ENCODE measurements at regions not wholly inside any gene's neighbourhood (a gene's known extent, or its start where the extent isn't known, plus 50 kb on each side); places are given as distances from the start of the nearest gene placed in this dataset.

- TF ChIP-seq ATF3 (IDR thresholded peaks at IDR 0.05; ENCODE audit: insufficient read depth, low read depth, low read length) (no peak), RXRA (IDR thresholded peaks at IDR 0.05; ENCODE audit: insufficient read depth, low read depth, low read length) (no peak), SIN3A (conservative IDR thresholded peaks at IDR 0.05 in 1 of 2, IDR thresholded peaks at IDR 0.05 in 1 of 2; ENCODE audit: low read depth in 1 of 2, low read length in 2 of 2) (no peak), TCF12 (IDR thresholded peaks at IDR 0.05; ENCODE audit: low read depth, low read length) (no peak), SP2 (IDR thresholded peaks at IDR 0.05; ENCODE audit: low read length) (no peak), SP1 (IDR thresholded peaks at IDR 0.05; ENCODE audit: low read depth, low read length) (no peak), POLR2A (IDR thresholded peaks at IDR 0.05; ENCODE audit: control extremely low read depth in 1 of 2, low read depth in 2 of 2, low read length in 2 of 2) (no peak), CTCF (IDR thresholded peaks at IDR 0.05; ENCODE audit: control extremely low read depth in 1 of 3, insufficient read depth in 1 of 3, low read depth in 1 of 3, low read length in 3 of 3) (no peak), KDM1A (IDR thresholded peaks at IDR 0.05; ENCODE audit: borderline replicate concordance, low read length) (no peak), JUN (IDR thresholded peaks at IDR 0.05; ENCODE audit: low read depth, low read length) (no peak), SAP30 (IDR thresholded peaks at IDR 0.05; ENCODE audit: insufficient read depth, insufficient replicate concordance, low read length) (no peak), ASH2L (IDR thresholded peaks at IDR 0.05; ENCODE audit: low read length) (no peak), KDM5A (IDR thresholded peaks at IDR 0.05; ENCODE audit: low read length) (no peak), SP4 (IDR thresholded peaks at IDR 0.05; ENCODE audit: low read length) (no peak), CBX5 (IDR thresholded peaks at IDR 0.05; ENCODE audit: low read depth, low read length) (no peak)
These were observed 414.8 kb upstream of the NMUR2 start (continued) for GRCh38 chr5:152819891-152820290.
